IMR-90 (cell line): ENCODE measurements at regions not wholly inside any gene's neighbourhood (a gene's known extent, or its start where the extent isn't known, plus 50 kb on each side); places are given as distances from the start of the nearest gene placed in this dataset.

ENCODE experiments used
- ATAC-seq: fragments of 200-7000 bp; cut with Tn5 transposase; 2 replicates; pipeline ENCODE4 v1.9.1; 2020; ENCODE audit warnings: low read depth, mild to moderate bottlenecking, moderate library complexity
- BruUV-seq: library from RNA; stranded (reverse); fragments of 400-500 nt; replicated peaks from 2 replicates; lab custom pipeline; 2021; lab: Mats Ljungman, UMichigan
- CTCF ChIA-PET: fragments of 300-600 bp; formaldehyde crosslinking; extraction: SDS; loops from one replicate; lab custom pipeline; 2021; ENCODE audit warnings: antibody characterized with exemption; lab: Yijun Ruan, JAX
- POLR2A ChIA-PET: fragments of 300-600 bp; sonication (Branson Sonifier 250); formaldehyde crosslinking; loops from one replicate; lab custom pipeline; 2022; ENCODE audit warnings: antibody characterized with exemption; ENCODE audit not compliant: unreplicated experiment; lab: Charles Lee
- DNase-seq: peaks from one replicate; pipeline ENCODE4 v3.0.0; 2013
- H2AFZ ChIP-seq: replicated peaks from 2 replicates; pipeline ENCODE3; 2013; ENCODE audit warnings: low read length, mild to moderate bottlenecking; ENCODE audit not compliant: poor library complexity
- H2AK5ac ChIP-seq: 2 replicates; pipeline ENCODE4 v1.6.1; 2013; ENCODE audit warnings: low read depth, low read length, inconsistent platforms
- H2AK9ac ChIP-seq: replicated peaks from 2 replicates; pipeline ENCODE3; 2013; ENCODE audit warnings: mild to moderate bottlenecking, low read depth, low read length, moderate library complexity; ENCODE audit not compliant: poor library complexity
- H2BK120ac ChIP-seq: 2 replicates; pipeline ENCODE4 v1.6.1; 2013; ENCODE audit warnings: low read depth, low read length, inconsistent platforms
- H2BK15ac ChIP-seq: 3 replicates; pipeline ENCODE4 v1.6.1; 2013; ENCODE audit warnings: low read depth, low read length, inconsistent platforms
- H2BK20ac ChIP-seq: 2 replicates; pipeline ENCODE4 v1.6.1; 2013; ENCODE audit warnings: low read depth, mild to moderate bottlenecking, inconsistent platforms, low read length, moderate library complexity
- H2BK5ac ChIP-seq: 2 replicates; pipeline ENCODE4 v1.6.1; 2013; ENCODE audit warnings: mild to moderate bottlenecking, low read depth, low read length, inconsistent platforms; ENCODE audit not compliant: poor library complexity, severe bottlenecking
- H3K14ac ChIP-seq: replicated peaks from 2 replicates; pipeline ENCODE4 v1.6.1; 2013; ENCODE audit warnings: low read depth, low read length, inconsistent platforms
- H3K18ac ChIP-seq: 2 replicates; pipeline ENCODE4 v1.6.1; 2013; ENCODE audit warnings: low read depth, low read length, control low read depth
- H3K23ac ChIP-seq: 2 replicates; pipeline ENCODE4 v1.6.1; 2013; ENCODE audit warnings: low read depth, low read length, inconsistent platforms
- H3K27ac ChIP-seq: 2 replicates; pipeline ENCODE4 v1.5.1; 2013; ENCODE audit warnings: mild to moderate bottlenecking, control low read depth, low read length; ENCODE audit not compliant: insufficient read depth
- H3K27me3 ChIP-seq: 2 replicates; pipeline ENCODE4 v1.6.1; 2013; ENCODE audit warnings: low read length; ENCODE audit not compliant: control insufficient read depth, insufficient read depth
- H3K36me3 ChIP-seq: 2 replicates; pipeline ENCODE4 v1.6.1; 2013; ENCODE audit warnings: low read length, mixed read lengths; ENCODE audit not compliant: control insufficient read depth, insufficient read depth
- H3K4ac ChIP-seq: 2 replicates; pipeline ENCODE4 v1.6.1; 2013; ENCODE audit warnings: low read depth, low read length, inconsistent platforms
- H3K4me1 ChIP-seq: 2 replicates; pipeline ENCODE4 v1.6.1; 2013; ENCODE audit warnings: low read length, mixed read lengths; ENCODE audit not compliant: control insufficient read depth, insufficient read depth
- H3K4me2 ChIP-seq: 2 replicates; pipeline ENCODE4 v1.6.1; 2013; ENCODE audit warnings: low read depth, mild to moderate bottlenecking, control low read depth, low read length, moderate library complexity
- H3K4me3 ChIP-seq: 2 replicates; pipeline ENCODE4 v1.5.1; 2013; ENCODE audit warnings: low read depth, mild to moderate bottlenecking, control low read depth, low read length, moderate library complexity; ENCODE audit not compliant: insufficient read depth
- H3K56ac ChIP-seq: 2 replicates; pipeline ENCODE4 v1.6.1; 2013; ENCODE audit warnings: low read length, inconsistent platforms; ENCODE audit not compliant: insufficient read depth; ENCODE audit errors: extremely low read depth
- H3K79me1 ChIP-seq, 2 experiments: 2 replicates each; pipeline ENCODE4 v1.6.1; 2013; ENCODE audit warnings: low read length in 2 of 2, inconsistent platforms in 1 of 2, low read depth in 1 of 2
- H3K9ac ChIP-seq: 2 replicates; pipeline ENCODE4 v1.6.1; 2013; ENCODE audit warnings: low read depth, low read length, control low read depth
- H3K9me1 ChIP-seq: 2 replicates; pipeline ENCODE4 v1.6.1; 2013; ENCODE audit warnings: low read length, inconsistent platforms; ENCODE audit not compliant: insufficient read depth
- H3K9me3 ChIP-seq: 2 replicates; pipeline ENCODE4 v1.6.1; 2013; ENCODE audit warnings: low read length; ENCODE audit not compliant: control insufficient read depth, insufficient read depth
- H4K20me1 ChIP-seq: 2 replicates; pipeline ENCODE4 v1.6.1; 2013; ENCODE audit warnings: low read length, inconsistent platforms; ENCODE audit not compliant: insufficient read depth
- H4K5ac ChIP-seq: 2 replicates; pipeline ENCODE4 v1.6.1; 2013; ENCODE audit warnings: mild to moderate bottlenecking, low read depth, low read length, control low read depth
- H4K8ac ChIP-seq, 2 experiments: 2 replicates each; pipeline ENCODE4 v1.6.1; 2013; ENCODE audit warnings: low read depth in 2 of 2, low read length in 2 of 2, control low read depth in 1 of 2, inconsistent platforms in 1 of 2
- H4K91ac ChIP-seq: 2 replicates; pipeline ENCODE4 v1.6.1; 2013; ENCODE audit warnings: low read depth, low read length, inconsistent platforms; ENCODE audit not compliant: insufficient read depth
- BHLHE40 ChIP-seq: fragments of 150-350 bp; IDR thresholded peaks from 2 replicates; pipeline ENCODE4 v1.6.1; 2016; ENCODE audit warnings: mild to moderate bottlenecking, low read depth, low read length
- CEBPB ChIP-seq: IDR thresholded peaks from 2 replicates; pipeline ENCODE4 v1.6.1; 2012; ENCODE audit warnings: low read depth, low read length, improper control_type of control experiment
- CHD1 ChIP-seq: IDR thresholded peaks from 2 replicates; pipeline ENCODE4 v1.6.1; 2012; ENCODE audit warnings: low read depth, low read length, improper control_type of control experiment
- CTCF ChIP-seq: conservative IDR thresholded peaks from 2 replicates; pipeline ENCODE4 v1.5.1; 2012; ENCODE audit warnings: mild to moderate bottlenecking, low read depth, low read length, improper control_type of control experiment
- MAZ ChIP-seq: IDR thresholded peaks from 2 replicates; pipeline ENCODE4 v1.6.1; 2012; ENCODE audit warnings: low read depth, mild to moderate bottlenecking, low read length, improper control_type of control experiment, moderate library complexity, borderline replicate concordance
- MXI1 ChIP-seq: IDR thresholded peaks from 2 replicates; pipeline ENCODE4 v1.6.1; 2012; ENCODE audit warnings: low read depth, mild to moderate bottlenecking, low read length, moderate library complexity, borderline replicate concordance
- RAD21 ChIP-seq: IDR thresholded peaks from 2 replicates; pipeline ENCODE4 v1.6.1; 2012; ENCODE audit warnings: low read length, improper control_type of control experiment
- RCOR1 ChIP-seq: IDR thresholded peaks from 2 replicates; pipeline ENCODE4 v1.6.1; 2012; ENCODE audit warnings: mild to moderate bottlenecking, low read length, improper control_type of control experiment; ENCODE audit not compliant: insufficient replicate concordance
- RFX5 ChIP-seq: IDR thresholded peaks from 2 replicates; pipeline ENCODE4 v1.8.0; 2012; ENCODE audit warnings: low read depth, mild to moderate bottlenecking, low read length, moderate library complexity
- WGBS, 2 experiments: methylation state at CpG; one replicate each; pipeline versions ENCODE4 v1.1.5 to v1.1.7; 2013; ENCODE audit warnings: missing lambda C conversion rate in 2 of 2; ENCODE audit not compliant: insufficient read length in 1 of 2; ENCODE audit errors: extremely low coverage in 2 of 2; 5-methylcytosine and 5-hydroxymethylcytosine counted together
- dilution Hi-C: fragments of 300-500 bp; cut with HindIII; formaldehyde crosslinking; loops from one replicate; pipeline ENCODE4 v1.14.3; 2018; ENCODE audit warnings: low sequenced_read_pairs; ENCODE audit not compliant: unreplicated experiment
- in situ Hi-C: fragments of 300-500 bp; cut with MboI; formaldehyde crosslinking; loops from 3 replicates; pipeline ENCODE4 v1.14.3; 2019; ENCODE audit warnings: low sequenced_read_pairs, inconsistent platforms, mixed read lengths
- intact Hi-C: fragments of 100-400 bp; cut with micrococcal nuclease; formaldehyde crosslinking; loops from 2 replicates; pipeline ENCODE4 v1.10.0; 2022
- TF ChIP-seq, protein P1 (sequence below): fragments of 150-350 bp; IDR thresholded peaks from 2 replicates; pipeline ENCODE4 v1.6.1; 2017; ENCODE audit warnings: mild to moderate bottlenecking, antibody characterized with exemption, low read length, low read depth

DNA sequence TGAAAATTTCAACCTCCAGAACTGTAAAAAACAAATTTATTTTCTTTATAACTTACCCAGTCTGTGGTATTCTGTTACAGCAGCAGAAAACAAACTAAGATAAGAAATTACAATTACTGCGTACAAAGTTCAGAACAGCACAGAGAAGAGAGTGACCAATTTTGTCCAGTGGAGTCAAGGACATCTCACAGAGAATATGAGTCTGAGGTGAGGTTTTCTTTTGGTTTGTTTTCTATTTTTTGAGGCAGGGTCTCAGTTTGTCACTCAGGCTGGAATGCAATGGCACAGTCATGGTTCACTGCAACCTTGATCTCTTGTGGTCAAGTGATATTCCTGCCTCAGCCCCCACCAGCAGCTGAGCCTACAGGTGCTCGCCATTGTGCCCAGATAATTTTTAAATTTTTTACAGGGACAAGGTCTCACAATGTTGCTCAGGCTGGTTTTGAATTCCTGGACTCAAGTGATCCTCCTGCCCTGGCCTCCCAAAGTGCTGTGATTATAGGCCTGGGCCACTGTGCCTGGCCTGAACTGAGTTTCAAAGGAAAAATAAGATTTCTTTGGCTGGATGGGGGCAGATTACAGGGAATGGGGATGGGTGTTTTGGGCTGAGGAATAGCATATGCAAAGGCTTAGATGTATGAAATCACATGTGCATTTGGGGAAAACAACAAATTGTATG is 201.1 kb upstream of the USP24 start:
- dilution Hi-C loops = no loop called here
- H2AK5ac ChIP-seq = no peak overlapping the region
- intact Hi-C loops = no loop called here
- H3K27ac ChIP-seq = no peak overlapping the region
- DNase-seq (no peak), ATAC-seq (no peak)
- ChIA-PET POLR2A (no interaction called here), CTCF (no interaction called here)
- H3K18ac ChIP-seq = no peak overlapping the region
- no peak overlapping the region for H2BK20ac ChIP-seq
- H3K27me3 ChIP-seq = no peaks in the 10 kb centered on the region
- H3K9ac ChIP-seq = no peak overlapping the region
- no peaks in the 10 kb centered on the region for H4K20me1 ChIP-seq
- H2BK5ac ChIP-seq = no peak overlapping the region
- no peak overlapping the region for H4K8ac ChIP-seq
- no peak overlapping the region for H3K4ac ChIP-seq
- H3K4me1 ChIP-seq = peaks cover 5% of the 10 kb centered on the region
- BruUV-seq = no TSS peak
- H3K4me3 ChIP-seq = no peak overlapping the region
- 100% methylated on average over 1 of the region's 2 CpGs; no CpG with 5 or more reads in 1 of the 2 experiments for WGBS, 2 experiments
- H3K56ac ChIP-seq = no peak overlapping the region
- no peak overlapping the region for H2AK9ac ChIP-seq
- peaks cover 4% of the 10 kb centered on the region; the same call in 1 of the 2 replicates for H3K9me3 ChIP-seq
- H3K4me2 ChIP-seq = no peak overlapping the region
- no peak overlapping the region for H3K14ac ChIP-seq
- H4K5ac ChIP-seq = no peak overlapping the region
- no peak overlapping the region for H2BK15ac ChIP-seq
- in situ Hi-C loops = no loop called here
- no peak overlapping the region for H3K23ac ChIP-seq
- no peak overlapping the region for H4K91ac ChIP-seq
- no peaks in the 10 kb centered on the region for H3K79me1 ChIP-seq
- no peaks in the 10 kb centered on the region for H3K9me1 ChIP-seq
- no peak overlapping the region for H2AFZ ChIP-seq
- TF ChIP-seq CEBPB = no peak
- TF ChIP-seq CHD1 = no peak
- no peak for TF ChIP-seq MXI1
- TF ChIP-seq CTCF = no peak
- no peak for TF ChIP-seq RAD21
- TF ChIP-seq RFX5 = no peak
- no peak for TF ChIP-seq BHLHE40
- no peak for TF ChIP-seq RCOR1
- TF ChIP-seq, protein P1, sequence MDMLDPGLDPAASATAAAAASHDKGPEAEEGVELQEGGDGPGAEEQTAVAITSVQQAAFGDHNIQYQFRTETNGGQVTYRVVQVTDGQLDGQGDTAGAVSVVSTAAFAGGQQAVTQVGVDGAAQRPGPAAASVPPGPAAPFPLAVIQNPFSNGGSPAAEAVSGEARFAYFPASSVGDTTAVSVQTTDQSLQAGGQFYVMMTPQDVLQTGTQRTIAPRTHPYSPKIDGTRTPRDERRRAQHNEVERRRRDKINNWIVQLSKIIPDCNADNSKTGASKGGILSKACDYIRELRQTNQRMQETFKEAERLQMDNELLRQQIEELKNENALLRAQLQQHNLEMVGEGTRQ = no peak
- no peak for TF ChIP-seq MAZ
- no peaks in the 10 kb centered on the region for H3K36me3 ChIP-seq
- no peak overlapping the region for H2BK120ac ChIP-seq
